SU-DHL-6 (cell line): ENCODE measurements at regions not wholly inside any gene's neighbourhood (a gene's known extent, or its start where the extent isn't known, plus 50 kb on each side); places are given as distances from the start of the nearest gene placed in this dataset.

Experiments used
- H2AFZ ChIP-seq: fragments of 200-600 bp; sonication (generic); 2 replicates; pipeline ENCODE4 v1.6.1; 2014; ENCODE audit warnings: low read depth, mild to moderate bottlenecking, moderate library complexity, mixed read lengths, antibody characterized with exemption, low read length; ENCODE audit not compliant: severe bottlenecking
- H3F3A ChIP-seq: fragments of 200-600 bp; shearing (Covaris generic); 2 replicates; pipeline ENCODE4 v1.6.0; 2016; ENCODE audit warnings: antibody characterized with exemption, mild to moderate bottlenecking; ENCODE audit not compliant: insufficient read depth
- H3K27ac ChIP-seq: fragments of 200-600 bp; sonication (generic); 2 replicates; pipeline ENCODE4 v1.5.1; 2016; ENCODE audit warnings: low read depth, mild to moderate bottlenecking, low read length, moderate library complexity, mixed read lengths
- H3K27me3 ChIP-seq: fragments of 200-600 bp; sonication (generic), shearing (Covaris generic); 2 replicates; pipeline ENCODE4 v1.6.0; 2014; ENCODE audit warnings: mild to moderate bottlenecking, low read length
- H3K36me3 ChIP-seq: fragments of 200-600 bp; sonication (generic); 2 replicates; pipeline ENCODE4 v1.6.1; 2014; ENCODE audit warnings: mild to moderate bottlenecking, low read length, mixed read lengths
- H3K4me2 ChIP-seq: fragments of 300-600, 200-600 bp; shearing (Covaris generic), sonication (generic); 2 replicates; pipeline ENCODE4 v1.6.0; 2014; ENCODE audit warnings: low read length, low read depth, mild to moderate bottlenecking; ENCODE audit not compliant: poor library complexity, severe bottlenecking
- H3K4me3 ChIP-seq: fragments of 200-600 bp; sonication (generic); 2 replicates; pipeline ENCODE4 v1.5.1; 2014; ENCODE audit warnings: antibody characterized with exemption, low read length, mild to moderate bottlenecking, mixed read lengths; ENCODE audit not compliant: insufficient read depth, poor library complexity, severe bottlenecking
- H3K79me2 ChIP-seq: fragments of 200-600 bp; sonication (generic); 2 replicates; pipeline ENCODE4 v1.6.1; 2014; ENCODE audit warnings: mild to moderate bottlenecking, low read length, moderate library complexity; ENCODE audit not compliant: insufficient read depth
- H3K9ac ChIP-seq: fragments of 200-600 bp; sonication (generic); 2 replicates; pipeline ENCODE4 v1.7.0; 2014; ENCODE audit warnings: mild to moderate bottlenecking, low read length
- H3K9me2 ChIP-seq: fragments of 200-600 bp; sonication (generic); replicated peaks from 2 replicates; pipeline ENCODE4 v1.6.1; 2014; ENCODE audit warnings: low read length; ENCODE audit not compliant: insufficient read depth
- H3K9me3 ChIP-seq: fragments of 200-600 bp; sonication (generic); 2 replicates; pipeline ENCODE4 v1.6.1; 2014; ENCODE audit warnings: low read length, mixed read lengths; ENCODE audit not compliant: insufficient read depth
- H4K20me1 ChIP-seq: fragments of 200-600 bp; sonication (generic); 2 replicates; pipeline ENCODE4 v1.6.1; 2014; ENCODE audit warnings: low read depth, mild to moderate bottlenecking, antibody characterized with exemption, low read length, moderate library complexity, mixed read lengths
- CTCF ChIP-seq: fragments of 200-600 bp; sonication (generic); IDR thresholded peaks from one replicate; pipeline ENCODE4 v1.5.1; 2017; ENCODE audit warnings: antibody characterized with exemption, mild to moderate bottlenecking, low read length, moderate library complexity; ENCODE audit not compliant: insufficient read depth, poor library complexity, severe bottlenecking
- EZH2phosphoT487 ChIP-seq: fragments of 200-600 bp; sonication (generic), shearing (Covaris generic); conservative IDR thresholded peaks from 2 replicates; pipeline ENCODE4 v1.6.1; 2018; ENCODE audit warnings: mild to moderate bottlenecking, antibody characterized with exemption, low read length, moderate library complexity, mixed read lengths

GRCh38 chr9:99712214-99712613 is 109.5 kb upstream of the NR4A3 start:
- Histone ChIP-seq H3K27me3 (no peaks in the 10 kb centered on the region), H2AFZ (no peak overlapping the region), H4K20me1 (no peaks in the 10 kb centered on the region), H3K79me2 (no peaks in the 10 kb centered on the region), H3K9me2 (no peaks in the 10 kb centered on the region), H3K9me3 (no peaks in the 10 kb centered on the region), H3K9ac (no peak overlapping the region), H3K4me3 (no peak overlapping the region), H3K4me2 (no peak overlapping the region), H3F3A (no peaks in the 10 kb centered on the region), H3K36me3 (no peaks in the 10 kb centered on the region), H3K27ac (no peak overlapping the region)
- no peak for TF ChIP-seq EZH2phosphoT487
- no peak for TF ChIP-seq CTCF

- H3K27me3 ChIP-seq, result no peaks in the 10 kb centered on the region
- no peaks in the 10 kb centered on the region for H3K9me3 ChIP-seq
- H4K20me1 ChIP-seq, result no peaks in the 10 kb centered on the region
- H3K27ac ChIP-seq, result no peak overlapping the region
- no peak overlapping the region for H3K4me3 ChIP-seq
- H3K79me2 ChIP-seq, result no peaks in the 10 kb centered on the region
- no peaks in the 10 kb centered on the region for H3F3A ChIP-seq
- H3K36me3 ChIP-seq, result no peaks in the 10 kb centered on the region
- no peak overlapping the region for H2AFZ ChIP-seq
- peak overlapping the region; percentile 29 for H3K4me2 ChIP-seq
- no peaks in the 10 kb centered on the region for H3K9me2 ChIP-seq
- TF ChIP-seq CTCF (no peak), EZH2phosphoT487 (no peak)
- no peak overlapping the region for H3K9ac ChIP-seq
These were observed 107.8 kb upstream of the NR4A3 start for GRCh38 chr9:99713838-99714306.

GRCh38 chr9:99718631-99719030 is 103.1 kb upstream of the NR4A3 start:
- Histone ChIP-seq H3K9ac (no peak overlapping the region), H3K27ac (no peak overlapping the region), H3K79me2 (no peaks in the 10 kb centered on the region), H3K9me2 (no peaks in the 10 kb centered on the region), H3K36me3 (no peaks in the 10 kb centered on the region), H3K4me3 (no peak overlapping the region), H4K20me1 (no peaks in the 10 kb centered on the region), H3K4me2 (no peak overlapping the region), H3K27me3 (no peaks in the 10 kb centered on the region), H3F3A (no peaks in the 10 kb centered on the region), H2AFZ (no peak overlapping the region), H3K9me3 (no peaks in the 10 kb centered on the region)
- TF ChIP-seq EZH2phosphoT487 (no peak), CTCF (no peak)

GRCh38 chr9:99720455-99721050 is 101.1 kb upstream of the NR4A3 start:
- Histone ChIP-seq H3K36me3 (no peaks in the 10 kb centered on the region), H3K9ac (no peak overlapping the region), H3K27ac (no peak overlapping the region), H3K4me2 (peak overlapping the region; percentile 27), H3K9me3 (no peaks in the 10 kb centered on the region), H3K9me2 (no peaks in the 10 kb centered on the region), H3K79me2 (no peaks in the 10 kb centered on the region), H2AFZ (no peak overlapping the region), H4K20me1 (no peaks in the 10 kb centered on the region), H3F3A (no peaks in the 10 kb centered on the region), H3K27me3 (no peaks in the 10 kb centered on the region), H3K4me3 (no peak overlapping the region)
- TF ChIP-seq CTCF, result no peak
- TF ChIP-seq EZH2phosphoT487, result no peak
